ENCODE measurements at regions not wholly inside any gene's neighbourhood (a gene's known extent, or its start where the extent isn't known, plus 50 kb on each side); places are given as distances from the start of the nearest gene placed in this dataset.

DNA sequence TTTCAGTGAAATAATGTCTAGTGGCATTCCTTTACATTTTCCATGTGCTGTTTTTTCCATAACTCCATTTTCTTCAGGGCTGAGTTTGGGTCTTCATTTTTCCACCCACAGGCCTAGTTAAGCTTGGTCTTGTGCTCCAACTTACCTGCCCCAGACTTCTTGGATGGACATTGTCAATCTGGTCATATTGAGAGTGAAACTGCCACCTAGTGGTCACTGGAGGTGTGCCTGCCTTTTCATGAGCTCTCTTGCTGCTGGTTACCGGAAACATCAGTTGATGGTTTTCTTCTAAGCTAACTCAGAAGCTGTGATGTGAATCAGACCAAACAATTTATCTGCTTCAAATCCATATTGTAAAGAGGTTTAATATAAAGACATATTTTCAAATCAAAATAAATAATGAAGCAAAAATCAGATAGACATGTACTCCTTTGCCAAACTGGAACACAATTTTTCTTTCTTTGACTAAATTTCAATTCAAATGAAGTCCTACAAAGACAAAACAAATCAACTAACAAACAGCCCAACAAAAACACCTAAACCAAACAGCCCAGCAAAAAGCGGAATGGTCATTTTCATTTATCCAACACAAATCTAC lies 135.1 kb upstream of the RASGRP1 start:
- DNase-seq (ENCODE audit: low spot score) = peak; percentile 60
- intact Hi-C loops (cut with micrococcal nuclease; ENCODE audit: unreplicated experiment) = loop anchor here (1.0 to 10.0 kb wide), 3 partner anchors 142 to 1575 kb away; no protein-coding TSS in a partner anchor
- no peak overlapping the region for H3K4me3 ChIP-seq (ENCODE audit: low read depth, low read length, poor library complexity, severe bottlenecking)
- H3K36me3 ChIP-seq (ENCODE audit: insufficient read depth, low read length, poor library complexity, severe bottlenecking) = no peaks in the 10 kb centered on the region
- ChIA-PET CTCF (interaction anchor here (0.6 to 1.5 kb wide), 9 partner anchors 9 to 703 kb away, joined by 3 to 25 read pairs (median 6); no protein-coding TSS in a partner anchor), POLR2A (ENCODE audit: low non-redundant PET) (no interaction called here)
- peaks cover 9% of the 10 kb centered on the region for H3K27me3 ChIP-seq (replicated peaks; ENCODE audit: insufficient read depth, low read depth, low read length, poor library complexity)
- no peak for TF ChIP-seq EZH2 (IDR thresholded peaks at IDR 0.05; ENCODE audit: borderline replicate concordance, low read depth, low read length, poor library complexity, severe bottlenecking)
- TF ChIP-seq, protein P1, sequence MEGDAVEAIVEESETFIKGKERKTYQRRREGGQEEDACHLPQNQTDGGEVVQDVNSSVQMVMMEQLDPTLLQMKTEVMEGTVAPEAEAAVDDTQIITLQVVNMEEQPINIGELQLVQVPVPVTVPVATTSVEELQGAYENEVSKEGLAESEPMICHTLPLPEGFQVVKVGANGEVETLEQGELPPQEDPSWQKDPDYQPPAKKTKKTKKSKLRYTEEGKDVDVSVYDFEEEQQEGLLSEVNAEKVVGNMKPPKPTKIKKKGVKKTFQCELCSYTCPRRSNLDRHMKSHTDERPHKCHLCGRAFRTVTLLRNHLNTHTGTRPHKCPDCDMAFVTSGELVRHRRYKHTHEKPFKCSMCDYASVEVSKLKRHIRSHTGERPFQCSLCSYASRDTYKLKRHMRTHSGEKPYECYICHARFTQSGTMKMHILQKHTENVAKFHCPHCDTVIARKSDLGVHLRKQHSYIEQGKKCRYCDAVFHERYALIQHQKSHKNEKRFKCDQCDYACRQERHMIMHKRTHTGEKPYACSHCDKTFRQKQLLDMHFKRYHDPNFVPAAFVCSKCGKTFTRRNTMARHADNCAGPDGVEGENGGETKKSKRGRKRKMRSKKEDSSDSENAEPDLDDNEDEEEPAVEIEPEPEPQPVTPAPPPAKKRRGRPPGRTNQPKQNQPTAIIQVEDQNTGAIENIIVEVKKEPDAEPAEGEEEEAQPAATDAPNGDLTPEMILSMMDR (conservative IDR thresholded peaks at IDR 0.05; ENCODE audit: low read depth, low read length) = peak; percentile 91
- BruUV-seq (replicated peaks) = no TSS peak
- no peaks in the 10 kb centered on the region for H3K4me1 ChIP-seq (ENCODE audit: insufficient read depth, low read length, poor library complexity, severe bottlenecking)
- no peak overlapping the region for H3K27ac ChIP-seq (ENCODE audit: low read depth, low read length, poor library complexity, severe bottlenecking)
- no peaks in the 10 kb centered on the region for H3K9me3 ChIP-seq (ENCODE audit: low read depth, low read length, poor library complexity, severe bottlenecking)

DNA sequence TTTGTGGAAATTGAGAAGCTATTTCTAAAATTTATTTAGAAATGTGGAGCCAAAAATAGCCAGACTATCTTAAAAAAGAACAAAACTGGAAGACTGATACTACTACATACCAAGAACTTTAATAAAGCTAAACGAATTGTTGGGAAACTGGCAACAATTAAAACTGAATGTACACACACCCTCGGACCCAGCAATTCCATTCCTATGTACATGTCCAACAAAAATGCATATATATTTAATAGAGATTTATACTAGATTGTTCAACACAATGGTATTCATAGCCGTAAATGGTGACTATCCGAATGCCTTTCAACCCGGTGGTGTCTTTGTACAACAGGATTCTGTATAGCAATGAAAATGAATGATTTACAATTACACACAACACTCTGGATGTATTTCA lies 136.5 kb upstream of the RASGRP1 start:
- Histone ChIP-seq H3K27me3 (replicated peaks; ENCODE audit: insufficient read depth, low read depth, low read length, poor library complexity) (peaks cover 11% of the 10 kb centered on the region), H3K36me3 (ENCODE audit: insufficient read depth, low read length, poor library complexity, severe bottlenecking) (no peaks in the 10 kb centered on the region), H3K4me3 (ENCODE audit: low read depth, low read length, poor library complexity, severe bottlenecking) (no peak overlapping the region), H3K27ac (ENCODE audit: low read depth, low read length, poor library complexity, severe bottlenecking) (no peak overlapping the region), H3K4me1 (ENCODE audit: insufficient read depth, low read length, poor library complexity, severe bottlenecking) (no peaks in the 10 kb centered on the region), H3K9me3 (ENCODE audit: low read depth, low read length, poor library complexity, severe bottlenecking) (no peaks in the 10 kb centered on the region)
- no TSS peak for BruUV-seq (replicated peaks)
- intact Hi-C loops (cut with micrococcal nuclease; ENCODE audit: unreplicated experiment) = loop anchor here (10.0 kb wide), 1 partner anchor 1574 kb away; no protein-coding TSS in a partner anchor
- TF ChIP-seq, protein P1 (conservative IDR thresholded peaks at IDR 0.05; ENCODE audit: low read depth, low read length) = no peak
- no peak for TF ChIP-seq EZH2 (IDR thresholded peaks at IDR 0.05; ENCODE audit: borderline replicate concordance, low read depth, low read length, poor library complexity, severe bottlenecking)
- CTCF ChIA-PET = interaction anchor here (1.2 kb wide), 1 partner anchor 261 kb away, joined by 3 read pairs; no protein-coding TSS in a partner anchor
- POLR2A ChIA-PET (ENCODE audit: low non-redundant PET) = interaction anchor here (0.6 kb wide), 1 partner anchor 364 kb away, joined by 3 read pairs; no protein-coding TSS in a partner anchor
- DNase-seq (ENCODE audit: low spot score) = no peak

DNA sequence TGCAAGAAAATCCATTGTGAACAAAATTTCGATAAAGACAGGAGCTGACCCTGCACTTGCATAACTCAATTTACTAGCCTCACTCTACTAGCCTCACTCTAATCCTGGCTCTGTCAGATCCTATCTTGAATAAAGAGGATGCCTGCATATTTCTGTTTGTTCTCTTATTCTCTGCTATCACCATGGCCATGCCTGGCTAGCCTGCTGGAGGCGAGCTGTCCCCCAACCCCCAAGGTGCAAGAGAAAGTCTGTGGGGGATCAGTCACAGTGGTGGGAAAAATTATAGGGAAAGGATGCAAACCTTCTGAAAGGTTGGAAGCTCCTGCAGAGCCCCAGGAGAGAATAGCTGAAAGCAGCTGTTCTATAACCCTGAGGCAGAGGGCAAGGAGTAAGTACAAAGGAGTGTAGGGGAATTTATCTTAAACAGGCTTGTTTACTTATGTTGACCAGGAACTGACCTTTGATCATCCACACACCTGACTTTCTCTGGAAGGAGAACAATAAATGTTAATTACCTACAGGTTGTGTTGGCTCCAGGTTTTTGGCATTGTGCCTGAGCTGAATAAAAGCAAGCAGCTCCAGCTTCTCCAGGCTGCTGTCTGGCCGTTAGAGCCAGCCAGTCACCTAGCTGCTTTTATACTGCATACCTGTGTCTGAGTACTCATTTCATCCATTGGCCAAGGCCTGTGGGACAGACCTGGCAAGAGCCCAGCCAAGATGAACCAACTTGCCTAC lies 137.7 kb upstream of the RASGRP1 start:
- no peaks in the 10 kb centered on the region for H3K36me3 ChIP-seq (ENCODE audit: insufficient read depth, low read length, poor library complexity, severe bottlenecking)
- POLR2A ChIA-PET (ENCODE audit: low non-redundant PET) = no interaction called here
- no TSS peak for BruUV-seq (replicated peaks)
- CTCF ChIA-PET = interaction anchor here (1.2 kb wide), 1 partner anchor 262 kb away, joined by 3 read pairs; no protein-coding TSS in a partner anchor
- intact Hi-C loops (cut with micrococcal nuclease; ENCODE audit: unreplicated experiment) = loop anchor here (10.0 kb wide), 1 partner anchor 1572 kb away; no protein-coding TSS in a partner anchor
- no peak overlapping the region for H3K4me3 ChIP-seq (ENCODE audit: low read depth, low read length, poor library complexity, severe bottlenecking)
- no peak for DNase-seq (ENCODE audit: low spot score)
- H3K9me3 ChIP-seq (ENCODE audit: low read depth, low read length, poor library complexity, severe bottlenecking) = no peaks in the 10 kb centered on the region
- no peak overlapping the region for H3K27ac ChIP-seq (ENCODE audit: low read depth, low read length, poor library complexity, severe bottlenecking)
- H3K27me3 ChIP-seq (replicated peaks; ENCODE audit: insufficient read depth, low read depth, low read length, poor library complexity) = peaks cover 18% of the 10 kb centered on the region
- no peaks in the 10 kb centered on the region for H3K4me1 ChIP-seq (ENCODE audit: insufficient read depth, low read length, poor library complexity, severe bottlenecking)
- no peak for TF ChIP-seq EZH2 (IDR thresholded peaks at IDR 0.05; ENCODE audit: borderline replicate concordance, low read depth, low read length, poor library complexity, severe bottlenecking)
- TF ChIP-seq, protein P1 (conservative IDR thresholded peaks at IDR 0.05; ENCODE audit: low read depth, low read length) = no peak
